Calu3 (cell line): ENCODE measurements at regions not wholly inside any gene's neighbourhood (a gene's known extent, or its start where the extent isn't known, plus 50 kb on each side); places are given as distances from the start of the nearest gene placed in this dataset.
"Not testable (repeated sequence)": the region's sequence is repeated elsewhere in the genome, so short reads cannot be mapped to it uniquely, and the experiment has no call there.

Source experiments
- BruUV-seq: library from RNA; stranded (reverse); fragments of 400-500 nt; replicated peaks from 2 replicates; lab custom pipeline; 2021; lab: Mats Ljungman, UMichigan
- CTCF ChIA-PET: fragments of 300-600 bp; sonication (Branson Sonifier 250); formaldehyde crosslinking; loops from one replicate; lab custom pipeline; 2022; ENCODE audit warnings: antibody characterized with exemption; lab: Charles Lee
- DNase-seq: peaks from one replicate; pipeline ENCODE4 v3.0.0; 2022
- H3K27ac Mint-ChIP-seq: one replicate; pipeline ENCODE4 v1.8.0; 2022; ENCODE audit warnings: mixed read lengths; ENCODE audit not compliant: unreplicated experiment
- H3K27me3 Mint-ChIP-seq: one replicate; pipeline ENCODE4 v1.8.0; 2022; ENCODE audit warnings: mixed read lengths; ENCODE audit not compliant: unreplicated experiment
- H3K36me3 Mint-ChIP-seq: one replicate; pipeline ENCODE4 v1.8.0; 2022; ENCODE audit warnings: mild to moderate bottlenecking, moderate library complexity, mixed read lengths; ENCODE audit not compliant: insufficient read depth, unreplicated experiment
- H3K4me1 Mint-ChIP-seq: one replicate; pipeline ENCODE4 v1.8.0; 2022; ENCODE audit warnings: mild to moderate bottlenecking, low read depth, mixed read lengths; ENCODE audit not compliant: unreplicated experiment
- H3K4me3 Mint-ChIP-seq: one replicate; pipeline ENCODE4 v1.8.0; 2022; ENCODE audit warnings: mild to moderate bottlenecking, low read depth, moderate library complexity, mixed read lengths; ENCODE audit not compliant: unreplicated experiment
- H3K9me3 Mint-ChIP-seq: one replicate; pipeline ENCODE4 v1.8.0; 2022; ENCODE audit warnings: low read depth, mixed read lengths; ENCODE audit not compliant: unreplicated experiment
- intact Hi-C: fragments of 100-400 bp; cut with micrococcal nuclease; formaldehyde crosslinking; loops from one replicate; pipeline ENCODE4 v1.10.0; 2022; ENCODE audit not compliant: unreplicated experiment
- TF ChIP-seq, protein P1 (sequence below): fragments of 200-600 bp; IDR thresholded peaks from one replicate; pipeline ENCODE4 v1.8.0; 2022; ENCODE audit warnings: antibody characterized with exemption; ENCODE audit not compliant: unreplicated experiment

DNA sequence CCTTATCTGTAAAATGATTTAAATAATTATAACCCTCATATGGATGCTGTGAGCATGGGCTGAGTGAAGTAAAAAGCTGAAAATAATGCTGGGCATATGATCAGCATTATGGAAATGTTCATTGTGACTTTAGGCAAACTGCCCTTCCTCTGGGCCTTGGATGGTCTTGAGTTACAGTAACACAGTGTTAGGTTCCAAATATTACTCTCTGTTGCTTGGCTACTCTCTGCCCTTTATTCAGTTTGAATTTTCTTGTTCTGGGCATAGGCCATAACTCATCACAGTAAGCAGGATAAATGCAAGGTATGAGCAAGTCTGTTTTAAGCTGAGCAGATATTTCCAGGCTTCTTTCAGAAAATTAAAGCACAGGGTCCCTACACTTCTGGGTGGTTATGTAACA is 868.0 kb downstream of the KCNMA1 start:
- Mint-ChIP-seq H3K27me3 (no peaks in the 10 kb centered on the region), H3K4me3 (no peak overlapping the region), H3K4me1 (no peaks in the 10 kb centered on the region), H3K36me3 (no peaks in the 10 kb centered on the region), H3K9me3 (peaks cover 5% of the 10 kb centered on the region), H3K27ac (no peak overlapping the region)
- DNase-seq, result no peak
- intact Hi-C loops, result no loop called here
- TF ChIP-seq, protein P1, sequence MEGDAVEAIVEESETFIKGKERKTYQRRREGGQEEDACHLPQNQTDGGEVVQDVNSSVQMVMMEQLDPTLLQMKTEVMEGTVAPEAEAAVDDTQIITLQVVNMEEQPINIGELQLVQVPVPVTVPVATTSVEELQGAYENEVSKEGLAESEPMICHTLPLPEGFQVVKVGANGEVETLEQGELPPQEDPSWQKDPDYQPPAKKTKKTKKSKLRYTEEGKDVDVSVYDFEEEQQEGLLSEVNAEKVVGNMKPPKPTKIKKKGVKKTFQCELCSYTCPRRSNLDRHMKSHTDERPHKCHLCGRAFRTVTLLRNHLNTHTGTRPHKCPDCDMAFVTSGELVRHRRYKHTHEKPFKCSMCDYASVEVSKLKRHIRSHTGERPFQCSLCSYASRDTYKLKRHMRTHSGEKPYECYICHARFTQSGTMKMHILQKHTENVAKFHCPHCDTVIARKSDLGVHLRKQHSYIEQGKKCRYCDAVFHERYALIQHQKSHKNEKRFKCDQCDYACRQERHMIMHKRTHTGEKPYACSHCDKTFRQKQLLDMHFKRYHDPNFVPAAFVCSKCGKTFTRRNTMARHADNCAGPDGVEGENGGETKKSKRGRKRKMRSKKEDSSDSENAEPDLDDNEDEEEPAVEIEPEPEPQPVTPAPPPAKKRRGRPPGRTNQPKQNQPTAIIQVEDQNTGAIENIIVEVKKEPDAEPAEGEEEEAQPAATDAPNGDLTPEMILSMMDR, result no peak
- CTCF ChIA-PET, result no interaction called here
- no TSS peak for BruUV-seq

DNA sequence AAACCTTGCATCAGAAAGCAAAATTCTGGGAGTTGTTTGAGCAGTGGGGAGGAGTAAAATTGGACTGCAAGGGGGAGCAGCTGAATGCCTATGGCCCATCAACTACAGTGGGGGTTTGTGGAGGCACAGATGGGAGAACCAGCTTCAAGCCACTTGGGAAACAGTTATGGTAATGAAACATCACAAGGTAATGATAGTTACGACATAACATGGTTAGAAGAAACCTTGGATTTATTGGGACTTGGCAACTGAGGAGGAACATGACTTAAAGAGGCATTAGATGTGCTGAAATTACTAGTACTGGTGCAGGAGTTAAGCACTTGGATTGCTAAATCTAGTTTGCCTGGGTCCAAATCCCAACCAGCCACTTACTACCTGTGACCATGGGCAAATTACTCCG is 868.4 kb downstream of the KCNMA1 start:
- no peak for DNase-seq
- Mint-ChIP-seq H3K27me3 (no peaks in the 10 kb centered on the region), H3K27ac (no peak overlapping the region), H3K4me1 (no peaks in the 10 kb centered on the region), H3K4me3 (no peak overlapping the region), H3K9me3 (peaks cover 5% of the 10 kb centered on the region), H3K36me3 (no peaks in the 10 kb centered on the region)
- intact Hi-C loops, result no loop called here
- TF ChIP-seq, protein P1, result no peak
- CTCF ChIA-PET, result no interaction called here
- BruUV-seq, result no TSS peak

DNA sequence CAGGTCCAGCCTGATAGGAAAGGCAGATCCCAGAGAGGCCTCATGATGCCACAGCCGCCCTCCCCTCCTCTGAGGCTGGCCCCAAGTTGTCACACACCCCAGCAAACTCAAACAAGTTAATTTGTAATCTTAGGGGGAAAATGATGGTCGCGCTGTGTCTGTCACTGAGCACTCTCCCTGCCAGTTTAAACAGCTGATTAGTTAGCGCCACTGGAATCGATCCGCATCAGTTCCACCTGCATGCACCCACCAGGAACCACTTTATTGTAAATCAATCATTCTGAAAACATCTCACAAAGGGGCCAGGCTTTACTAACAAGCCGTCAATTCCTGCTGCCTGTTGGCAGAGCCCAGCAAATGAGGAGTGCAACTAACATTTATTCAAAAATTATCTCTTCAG is 870.9 kb downstream of the KCNMA1 start:
- Mint-ChIP-seq H3K9me3 (peaks cover 10% of the 10 kb centered on the region), H3K27ac (no peak overlapping the region), H3K36me3 (no peaks in the 10 kb centered on the region), H3K4me1 (no peaks in the 10 kb centered on the region), H3K4me3 (no peak overlapping the region), H3K27me3 (no peaks in the 10 kb centered on the region)
- CTCF ChIA-PET, result no interaction called here
- intact Hi-C loops, result no loop called here
- TF ChIP-seq, protein P1, result no peak
- DNase-seq, result no peak
- no TSS peak for BruUV-seq

DNA sequence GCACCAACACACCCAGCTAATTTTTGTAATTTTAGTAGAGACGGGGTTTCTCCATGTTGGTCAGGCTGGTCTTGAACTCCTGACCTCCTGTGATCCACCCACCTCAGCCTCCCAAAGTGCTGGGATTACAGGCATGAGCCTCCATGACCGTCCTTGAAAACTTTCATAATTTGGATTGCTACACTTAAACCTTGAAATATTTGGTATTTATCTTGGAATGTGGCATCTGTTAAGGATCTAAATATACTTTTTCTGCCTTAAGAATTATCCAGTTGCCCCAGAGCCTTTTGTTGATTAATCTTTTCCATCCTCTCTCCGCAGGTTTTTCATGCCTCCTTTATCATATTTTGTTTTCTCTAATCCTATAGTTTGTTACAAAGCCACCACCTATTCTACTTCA is 872.7 kb downstream of the KCNMA1 start:
- BruUV-seq, intact Hi-C loops, H3K27me3 Mint-ChIP-seq, H3K27ac Mint-ChIP-seq, H3K36me3 Mint-ChIP-seq, H3K4me3 Mint-ChIP-seq, CTCF ChIA-PET, DNase-seq, H3K4me1 Mint-ChIP-seq: not testable (repeated sequence)
- peaks cover 17% of the 10 kb centered on the region for H3K9me3 Mint-ChIP-seq

DNA sequence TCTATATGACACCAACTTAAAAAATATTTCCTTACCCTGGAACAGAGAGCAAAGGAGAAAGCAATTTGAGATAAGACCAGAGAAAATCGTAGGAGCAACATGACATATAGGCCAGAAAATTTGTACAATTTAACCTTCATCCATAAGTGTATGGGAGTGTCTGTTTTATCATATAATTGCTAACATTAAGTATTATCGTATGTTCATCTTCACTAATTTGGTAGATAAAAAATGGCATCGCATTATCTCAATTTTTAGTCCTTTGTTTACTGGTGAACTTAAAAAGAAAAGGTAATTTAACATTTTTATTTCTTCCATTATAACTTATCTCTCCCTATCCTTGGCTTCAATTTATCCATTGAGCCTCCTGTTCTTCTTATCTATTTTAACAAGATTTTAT is 873.4 kb downstream of the KCNMA1 start:
- Mint-ChIP-seq H3K9me3 (peaks cover 17% of the 10 kb centered on the region), H3K4me1 (no peaks in the 10 kb centered on the region), H3K27me3 (no peaks in the 10 kb centered on the region), H3K27ac (no peak overlapping the region), H3K4me3 (no peak overlapping the region), H3K36me3 (no peaks in the 10 kb centered on the region)
- TF ChIP-seq, protein P1, result no peak
- intact Hi-C loops, result no loop called here
- no peak for DNase-seq
- no TSS peak for BruUV-seq
- CTCF ChIA-PET, result no interaction called here
